ENCODE measurements at regions not wholly inside any gene's neighbourhood (a gene's known extent, or its start where the extent isn't known, plus 50 kb on each side); places are given as distances from the start of the nearest gene placed in this dataset.
"Not testable (repeated sequence)": the region's sequence is repeated elsewhere in the genome, so short reads cannot be mapped to it uniquely, and the experiment has no call there.

DNA sequence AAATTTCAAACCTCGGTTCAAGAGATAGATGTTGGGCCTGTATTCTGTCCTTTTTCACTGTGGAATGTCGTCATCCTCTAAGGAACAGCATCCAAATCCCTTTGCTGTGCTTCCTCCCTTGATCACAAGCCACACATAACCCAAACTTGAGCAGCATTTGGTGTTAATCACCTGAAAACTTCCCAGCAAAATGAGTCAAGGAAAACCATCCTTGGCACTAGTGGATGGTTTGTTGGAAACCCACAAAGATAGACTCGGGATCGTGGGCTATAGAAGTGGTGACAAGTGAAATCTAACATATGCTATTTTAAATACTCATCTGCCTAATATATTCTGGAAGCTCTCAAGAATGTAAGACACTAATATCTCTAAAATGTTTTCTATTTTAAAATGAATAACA is 459.1 kb downstream of the SETD4 start:
- no peak overlapping the region for H3K4me3 ChIP-seq (ENCODE audit: low read depth, low read length)
- DNase-seq (ENCODE audit: low read depth), result no peak
- TF ChIP-seq, protein P1, sequence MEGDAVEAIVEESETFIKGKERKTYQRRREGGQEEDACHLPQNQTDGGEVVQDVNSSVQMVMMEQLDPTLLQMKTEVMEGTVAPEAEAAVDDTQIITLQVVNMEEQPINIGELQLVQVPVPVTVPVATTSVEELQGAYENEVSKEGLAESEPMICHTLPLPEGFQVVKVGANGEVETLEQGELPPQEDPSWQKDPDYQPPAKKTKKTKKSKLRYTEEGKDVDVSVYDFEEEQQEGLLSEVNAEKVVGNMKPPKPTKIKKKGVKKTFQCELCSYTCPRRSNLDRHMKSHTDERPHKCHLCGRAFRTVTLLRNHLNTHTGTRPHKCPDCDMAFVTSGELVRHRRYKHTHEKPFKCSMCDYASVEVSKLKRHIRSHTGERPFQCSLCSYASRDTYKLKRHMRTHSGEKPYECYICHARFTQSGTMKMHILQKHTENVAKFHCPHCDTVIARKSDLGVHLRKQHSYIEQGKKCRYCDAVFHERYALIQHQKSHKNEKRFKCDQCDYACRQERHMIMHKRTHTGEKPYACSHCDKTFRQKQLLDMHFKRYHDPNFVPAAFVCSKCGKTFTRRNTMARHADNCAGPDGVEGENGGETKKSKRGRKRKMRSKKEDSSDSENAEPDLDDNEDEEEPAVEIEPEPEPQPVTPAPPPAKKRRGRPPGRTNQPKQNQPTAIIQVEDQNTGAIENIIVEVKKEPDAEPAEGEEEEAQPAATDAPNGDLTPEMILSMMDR (IDR thresholded peaks at IDR 0.05; ENCODE audit: insufficient read depth, low read depth, low read length), result no peak

DNA sequence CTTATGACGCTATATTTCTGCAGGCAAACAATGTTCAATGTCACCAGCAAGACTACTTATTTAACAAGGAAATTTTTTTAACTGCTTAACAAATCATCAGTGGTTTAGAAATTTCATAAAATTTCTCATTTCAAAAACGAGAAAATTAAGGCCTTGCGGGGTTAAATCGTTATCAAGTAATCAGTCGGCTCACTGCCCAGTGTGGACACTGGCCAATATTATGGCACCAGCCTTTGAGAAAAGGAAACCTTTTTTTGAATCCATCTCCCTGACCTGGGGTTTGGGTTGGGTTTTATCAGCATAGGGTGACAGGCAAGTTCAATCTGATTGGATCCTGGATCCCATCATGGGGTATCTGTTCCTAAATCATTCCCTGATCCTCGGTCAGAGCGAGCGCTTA is 461.2 kb downstream of the SETD4 start:
- TF ChIP-seq, protein P1 (IDR thresholded peaks at IDR 0.05; ENCODE audit: insufficient read depth, low read depth, low read length), result no peak

DNA sequence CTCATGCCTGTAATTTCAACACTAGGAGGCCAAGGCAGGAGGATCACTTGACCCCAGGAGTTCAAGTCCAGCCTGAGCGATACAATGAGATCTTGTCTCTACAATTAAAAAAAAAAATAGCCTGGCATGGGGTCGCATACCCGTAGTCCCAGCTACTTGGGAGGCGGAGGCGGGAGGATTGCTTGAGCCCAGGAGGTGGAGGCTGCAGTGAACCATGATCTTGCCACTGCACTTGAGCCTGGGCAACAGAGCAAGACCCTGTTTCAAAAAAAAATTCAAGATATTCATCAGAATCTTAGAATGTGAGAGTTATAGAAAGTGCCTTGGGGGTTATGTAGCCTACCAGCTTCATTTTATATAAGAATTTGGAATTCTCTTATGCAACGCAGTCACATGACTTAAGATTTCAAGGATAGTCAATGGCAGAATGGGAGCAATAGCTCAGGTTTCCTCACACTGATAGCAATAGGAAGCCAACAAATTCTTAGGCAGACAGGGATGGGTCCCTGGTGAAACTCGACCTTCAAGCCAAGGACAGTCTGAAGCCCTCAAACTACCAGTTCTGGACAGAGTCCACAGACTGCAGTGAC is 462.5 kb downstream of the SETD4 start:
- TF ChIP-seq, protein P1 (IDR thresholded peaks at IDR 0.05; ENCODE audit: insufficient read depth, low read depth, low read length), result no peak
- no peak overlapping the region for H3K4me3 ChIP-seq (ENCODE audit: low read depth, low read length)
- DNase-seq (ENCODE audit: low read depth), result no peak

More for the DNA sequence above, 461.2 kb downstream of the SETD4 start:
- DNase-seq (ENCODE audit: low read depth), result no peak
- H3K4me3 ChIP-seq (ENCODE audit: low read depth, low read length), result no peak overlapping the region

DNA sequence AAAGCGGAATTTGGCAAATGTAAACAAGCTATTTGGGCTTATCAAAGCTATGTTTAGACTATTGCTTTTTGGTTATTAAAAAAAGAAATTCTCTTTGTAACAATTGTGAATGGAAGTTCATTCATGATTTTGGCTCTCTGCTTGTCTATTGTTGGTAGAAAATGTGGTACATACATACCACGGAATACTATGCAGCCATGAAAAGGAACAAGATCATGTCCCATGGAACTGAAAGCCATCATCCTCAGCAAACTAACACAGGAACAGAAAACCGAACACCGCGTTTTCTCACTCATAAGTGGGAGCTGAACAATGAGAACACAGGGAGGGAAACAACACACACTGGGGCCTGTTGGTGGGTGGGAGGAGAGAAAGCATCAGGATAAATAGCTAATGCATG is 465.4 kb downstream of the SETD4 start:
- TF ChIP-seq, protein P1 (IDR thresholded peaks at IDR 0.05; ENCODE audit: insufficient read depth, low read depth, low read length), result no peak

DNA sequence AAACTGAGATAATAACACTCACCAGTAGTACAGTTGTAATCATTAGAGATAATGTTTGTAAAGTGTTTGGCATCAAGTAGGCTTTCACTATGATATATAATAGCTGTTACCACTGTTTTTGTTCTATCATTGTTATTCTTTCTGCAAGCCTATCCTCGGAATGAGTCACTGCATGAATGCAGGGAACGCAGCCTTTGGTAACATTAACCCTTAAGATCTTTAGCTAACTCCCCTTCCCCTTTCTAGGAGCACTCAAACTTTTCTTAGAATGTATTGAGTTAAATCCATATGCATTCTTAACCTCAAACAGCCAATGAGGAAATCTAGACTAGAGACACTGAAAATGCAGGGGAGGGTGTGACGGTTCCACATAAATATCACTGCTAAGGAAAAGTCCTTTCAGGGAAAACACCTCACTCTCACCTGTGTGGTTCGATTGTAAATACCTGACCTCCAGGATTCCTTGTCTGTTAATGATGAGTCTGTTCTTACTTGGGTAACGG is 467.3 kb downstream of the SETD4 start:
- TF ChIP-seq, protein P1 (IDR thresholded peaks at IDR 0.05; ENCODE audit: insufficient read depth, low read depth, low read length), result no peak
- no peak overlapping the region for H3K4me3 ChIP-seq (ENCODE audit: low read depth, low read length)
- peak; percentile 35 for DNase-seq (ENCODE audit: low read depth)

More for the DNA sequence above, 465.4 kb downstream of the SETD4 start:
- no peak overlapping the region for H3K4me3 ChIP-seq (ENCODE audit: low read depth, low read length)
- no peak for DNase-seq (ENCODE audit: low read depth)

DNA sequence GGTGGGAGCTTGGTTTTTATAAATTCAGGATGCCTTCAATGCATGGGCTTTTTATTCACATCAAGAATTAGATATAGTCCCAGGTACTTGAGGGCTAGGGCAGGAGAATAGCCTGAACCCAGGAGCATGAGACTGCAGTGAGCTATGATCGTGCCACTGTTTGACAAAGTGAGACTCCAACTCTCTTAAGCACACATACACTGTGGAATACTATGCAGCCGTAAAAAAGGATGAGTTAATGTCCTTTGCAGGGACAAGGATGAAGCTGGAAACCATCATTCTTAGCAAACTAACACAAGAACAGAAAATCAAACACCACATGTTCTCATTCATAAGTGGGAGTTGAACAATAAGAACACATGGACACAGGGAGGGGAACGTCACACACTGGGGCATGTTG is 470.0 kb downstream of the SETD4 start:
- DNase-seq (ENCODE audit: low read depth); H3K4me3 ChIP-seq (ENCODE audit: low read depth, low read length): not testable (repeated sequence)

DNA sequence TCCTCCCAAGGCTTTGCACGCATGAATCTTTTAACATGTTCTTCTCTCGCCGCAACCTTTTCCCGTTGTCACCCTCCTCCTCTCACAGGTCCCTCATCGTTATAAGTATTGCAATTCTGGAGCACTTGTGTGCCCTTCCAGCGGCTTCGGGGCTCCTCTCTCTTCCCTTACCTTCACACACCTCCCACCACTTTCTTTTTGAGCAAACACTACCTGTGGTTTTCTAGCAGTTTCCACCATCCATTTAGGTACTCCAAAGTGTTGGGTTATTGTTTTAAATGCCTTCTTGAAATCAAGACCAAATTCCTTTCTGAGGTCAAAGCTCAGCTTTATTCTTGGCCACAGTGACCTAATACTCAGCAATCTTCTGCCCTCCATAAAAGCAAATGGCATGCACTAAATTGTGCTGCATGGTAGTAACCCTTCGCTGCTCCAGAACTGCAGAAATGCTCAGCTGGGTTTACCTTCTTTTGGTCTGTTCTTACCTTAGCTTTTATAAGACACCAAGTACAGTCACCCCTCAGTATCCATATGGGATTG is 472.4 kb downstream of the SETD4 start:
- TF ChIP-seq, protein P1 (IDR thresholded peaks at IDR 0.05; ENCODE audit: insufficient read depth, low read depth, low read length), result no peak
- no peak for DNase-seq (ENCODE audit: low read depth)
- no peak overlapping the region for H3K4me3 ChIP-seq (ENCODE audit: low read depth, low read length)

Measured in fibroblast of villous mesenchyme (primary cell).